HCT116 (cell line): ENCODE measurements at regions not wholly inside any gene's neighbourhood (a gene's known extent, or its start where the extent isn't known, plus 50 kb on each side); places are given as distances from the start of the nearest gene placed in this dataset.

Experiments
- EGR1 ChIP-seq: IDR thresholded peaks from 2 replicates; pipeline ENCODE4 v1.6.1; 2012; ENCODE audit warnings: low read depth
- EZH2 ChIP-seq: fragments of 200-600 bp; sonication (generic); IDR thresholded peaks from 2 replicates; pipeline ENCODE4 v1.6.1; 2017; ENCODE audit warnings: antibody characterized with exemption, mixed run types
- POLR2A ChIP-seq: IDR thresholded peaks from 2 replicates; pipeline ENCODE4 v1.7.0; 2011; ENCODE audit warnings: borderline replicate concordance; ENCODE audit not compliant: insufficient read depth, insufficient read length; ENCODE audit errors: extremely low read depth
- RAD21 ChIP-seq: IDR thresholded peaks from 2 replicates; pipeline ENCODE4 v1.6.1; 2012; ENCODE audit warnings: low read depth, mild to moderate bottlenecking
- TF ChIP-seq, protein P1 (sequence below), 3 experiments: fragments of 200-600 bp in 1 of 3; sonication (generic) in 1 of 3; IDR thresholded peaks in 2 of 3; conservative IDR thresholded peaks in 1 of 3; 2 replicates each; pipeline ENCODE4 v1.5.1; 2012 to 2017; ENCODE audit warnings: low read depth in 2 of 3, low read length in 2 of 3, antibody characterized with exemption in 1 of 3, borderline replicate concordance in 1 of 3, control low read depth in 1 of 3, mild to moderate bottlenecking in 1 of 3, mixed read lengths in 1 of 3, mixed run types in 1 of 3, moderate library complexity in 1 of 3; ENCODE audit not compliant: insufficient read depth in 1 of 3
- TF ChIP-seq, protein P2 (sequence below): IDR thresholded peaks from 2 replicates; pipeline ENCODE4 v1.6.1; 2011; ENCODE audit warnings: mild to moderate bottlenecking, low read length, moderate library complexity; ENCODE audit not compliant: insufficient replicate concordance; ENCODE audit errors: extremely low read depth
- TF ChIP-seq, protein P3 (sequence below): IDR thresholded peaks from 2 replicates; pipeline ENCODE4 v1.6.1; 2012; ENCODE audit warnings: low read depth

DNA sequence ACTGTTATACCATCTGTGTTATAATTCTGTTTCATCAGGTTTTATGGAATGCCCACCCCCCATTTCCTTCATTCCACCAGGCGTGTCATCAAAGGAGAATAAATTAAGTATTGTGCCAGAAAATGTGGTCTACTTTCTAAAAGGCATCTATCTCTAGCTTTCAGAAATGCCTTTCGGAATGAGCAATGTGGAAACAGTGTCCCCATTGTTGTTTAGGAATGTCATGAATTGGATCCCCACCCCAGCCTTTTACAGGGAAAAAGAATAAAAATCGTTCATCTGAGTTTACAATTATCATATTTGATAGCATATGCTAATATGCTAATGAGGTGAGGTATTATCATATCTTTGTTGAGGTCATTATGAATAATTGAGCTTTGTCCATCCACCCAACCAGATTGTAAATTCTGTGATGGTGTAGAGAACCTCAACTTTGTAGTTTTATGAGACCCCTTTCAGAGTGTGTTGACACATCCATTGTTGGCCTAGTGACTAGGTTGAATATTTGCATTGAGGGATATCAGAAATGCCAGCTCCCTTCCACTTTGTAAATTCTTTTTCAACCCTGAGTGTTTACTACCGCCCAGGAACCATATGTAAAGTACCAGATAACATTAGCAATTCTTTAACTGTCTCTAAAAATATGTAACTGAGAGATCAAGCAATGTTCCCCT is 56.2 kb upstream of the CCDC160 start:
- TF ChIP-seq, protein P1, sequence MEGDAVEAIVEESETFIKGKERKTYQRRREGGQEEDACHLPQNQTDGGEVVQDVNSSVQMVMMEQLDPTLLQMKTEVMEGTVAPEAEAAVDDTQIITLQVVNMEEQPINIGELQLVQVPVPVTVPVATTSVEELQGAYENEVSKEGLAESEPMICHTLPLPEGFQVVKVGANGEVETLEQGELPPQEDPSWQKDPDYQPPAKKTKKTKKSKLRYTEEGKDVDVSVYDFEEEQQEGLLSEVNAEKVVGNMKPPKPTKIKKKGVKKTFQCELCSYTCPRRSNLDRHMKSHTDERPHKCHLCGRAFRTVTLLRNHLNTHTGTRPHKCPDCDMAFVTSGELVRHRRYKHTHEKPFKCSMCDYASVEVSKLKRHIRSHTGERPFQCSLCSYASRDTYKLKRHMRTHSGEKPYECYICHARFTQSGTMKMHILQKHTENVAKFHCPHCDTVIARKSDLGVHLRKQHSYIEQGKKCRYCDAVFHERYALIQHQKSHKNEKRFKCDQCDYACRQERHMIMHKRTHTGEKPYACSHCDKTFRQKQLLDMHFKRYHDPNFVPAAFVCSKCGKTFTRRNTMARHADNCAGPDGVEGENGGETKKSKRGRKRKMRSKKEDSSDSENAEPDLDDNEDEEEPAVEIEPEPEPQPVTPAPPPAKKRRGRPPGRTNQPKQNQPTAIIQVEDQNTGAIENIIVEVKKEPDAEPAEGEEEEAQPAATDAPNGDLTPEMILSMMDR (IDR thresholded peaks at IDR 0.05 in 2 of 3, conservative IDR thresholded peaks at IDR 0.05 in 1 of 3; ENCODE audit: borderline replicate concordance in 1 of 3, insufficient read depth in 1 of 3, low read depth in 2 of 3, low read length in 2 of 3), result no peak
- TF ChIP-seq POLR2A (no peak), EZH2 (no peak), RAD21 (no peak), EGR1 (no peak)
- TF ChIP-seq, protein P2, sequence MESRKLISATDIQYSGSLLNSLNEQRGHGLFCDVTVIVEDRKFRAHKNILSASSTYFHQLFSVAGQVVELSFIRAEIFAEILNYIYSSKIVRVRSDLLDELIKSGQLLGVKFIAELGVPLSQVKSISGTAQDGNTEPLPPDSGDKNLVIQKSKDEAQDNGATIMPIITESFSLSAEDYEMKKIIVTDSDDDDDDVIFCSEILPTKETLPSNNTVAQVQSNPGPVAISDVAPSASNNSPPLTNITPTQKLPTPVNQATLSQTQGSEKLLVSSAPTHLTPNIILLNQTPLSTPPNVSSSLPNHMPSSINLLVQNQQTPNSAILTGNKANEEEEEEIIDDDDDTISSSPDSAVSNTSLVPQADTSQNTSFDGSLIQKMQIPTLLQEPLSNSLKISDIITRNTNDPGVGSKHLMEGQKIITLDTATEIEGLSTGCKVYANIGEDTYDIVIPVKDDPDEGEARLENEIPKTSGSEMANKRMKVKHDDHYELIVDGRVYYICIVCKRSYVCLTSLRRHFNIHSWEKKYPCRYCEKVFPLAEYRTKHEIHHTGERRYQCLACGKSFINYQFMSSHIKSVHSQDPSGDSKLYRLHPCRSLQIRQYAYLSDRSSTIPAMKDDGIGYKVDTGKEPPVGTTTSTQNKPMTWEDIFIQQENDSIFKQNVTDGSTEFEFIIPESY, result no peak
- TF ChIP-seq, protein P3, sequence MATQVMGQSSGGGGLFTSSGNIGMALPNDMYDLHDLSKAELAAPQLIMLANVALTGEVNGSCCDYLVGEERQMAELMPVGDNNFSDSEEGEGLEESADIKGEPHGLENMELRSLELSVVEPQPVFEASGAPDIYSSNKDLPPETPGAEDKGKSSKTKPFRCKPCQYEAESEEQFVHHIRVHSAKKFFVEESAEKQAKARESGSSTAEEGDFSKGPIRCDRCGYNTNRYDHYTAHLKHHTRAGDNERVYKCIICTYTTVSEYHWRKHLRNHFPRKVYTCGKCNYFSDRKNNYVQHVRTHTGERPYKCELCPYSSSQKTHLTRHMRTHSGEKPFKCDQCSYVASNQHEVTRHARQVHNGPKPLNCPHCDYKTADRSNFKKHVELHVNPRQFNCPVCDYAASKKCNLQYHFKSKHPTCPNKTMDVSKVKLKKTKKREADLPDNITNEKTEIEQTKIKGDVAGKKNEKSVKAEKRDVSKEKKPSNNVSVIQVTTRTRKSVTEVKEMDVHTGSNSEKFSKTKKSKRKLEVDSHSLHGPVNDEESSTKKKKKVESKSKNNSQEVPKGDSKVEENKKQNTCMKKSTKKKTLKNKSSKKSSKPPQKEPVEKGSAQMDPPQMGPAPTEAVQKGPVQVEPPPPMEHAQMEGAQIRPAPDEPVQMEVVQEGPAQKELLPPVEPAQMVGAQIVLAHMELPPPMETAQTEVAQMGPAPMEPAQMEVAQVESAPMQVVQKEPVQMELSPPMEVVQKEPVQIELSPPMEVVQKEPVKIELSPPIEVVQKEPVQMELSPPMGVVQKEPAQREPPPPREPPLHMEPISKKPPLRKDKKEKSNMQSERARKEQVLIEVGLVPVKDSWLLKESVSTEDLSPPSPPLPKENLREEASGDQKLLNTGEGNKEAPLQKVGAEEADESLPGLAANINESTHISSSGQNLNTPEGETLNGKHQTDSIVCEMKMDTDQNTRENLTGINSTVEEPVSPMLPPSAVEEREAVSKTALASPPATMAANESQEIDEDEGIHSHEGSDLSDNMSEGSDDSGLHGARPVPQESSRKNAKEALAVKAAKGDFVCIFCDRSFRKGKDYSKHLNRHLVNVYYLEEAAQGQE, result no peak
